Liver (tissue), 3 donors: ENCODE measurements at regions not wholly inside any gene's neighbourhood (a gene's known extent, or its start where the extent isn't known, plus 50 kb on each side); places are given as distances from the start of the nearest gene placed in this dataset.

ENCODE experiments used
- EGR1 ChIP-seq, 2 donors: IDR thresholded peaks; 2 replicates each; pipeline ENCODE4 v1.6.1; 2016 to 2018; ENCODE audit warnings: antibody characterized with exemption in 2 of 2, low read depth in 2 of 2
- JUND ChIP-seq, 2 donors: IDR thresholded peaks; 2 replicates each; pipeline ENCODE4 v1.6.1; 2016; ENCODE audit warnings: antibody characterized with exemption in 2 of 2
- RAD21 ChIP-seq, 2 donors: IDR thresholded peaks; 2 replicates each; pipeline ENCODE4 v1.6.1; 2016; ENCODE audit warnings: antibody characterized with exemption in 2 of 2, mild to moderate bottlenecking in 2 of 2
- TAF1 ChIP-seq: conservative IDR thresholded peaks from 2 replicates; pipeline ENCODE4 v1.6.1; 2016; ENCODE audit warnings: antibody characterized with exemption, mild to moderate bottlenecking
- TF ChIP-seq, protein P1 (sequence below): fragments of 150-350 bp; IDR thresholded peaks from 2 replicates; pipeline ENCODE4 v1.5.1; 2017; ENCODE audit warnings: improper control_type of control experiment, low read depth, low read length; ENCODE audit not compliant: missing input control
- TF ChIP-seq, protein P2 (sequence below): IDR thresholded peaks from 2 replicates; pipeline ENCODE4 v1.6.1; 2016; ENCODE audit warnings: antibody characterized with exemption, mild to moderate bottlenecking
- TF ChIP-seq, protein P3 (sequence below): IDR thresholded peaks from 2 replicates; pipeline ENCODE4 v1.6.1; 2016; ENCODE audit warnings: antibody characterized with exemption
- TF ChIP-seq, protein P4 (sequence below): IDR thresholded peaks from 2 replicates; pipeline ENCODE4 v1.6.1; 2016; ENCODE audit warnings: antibody characterized with exemption
- donor health status: healthy.
- donor health status: healthy.

DNA sequence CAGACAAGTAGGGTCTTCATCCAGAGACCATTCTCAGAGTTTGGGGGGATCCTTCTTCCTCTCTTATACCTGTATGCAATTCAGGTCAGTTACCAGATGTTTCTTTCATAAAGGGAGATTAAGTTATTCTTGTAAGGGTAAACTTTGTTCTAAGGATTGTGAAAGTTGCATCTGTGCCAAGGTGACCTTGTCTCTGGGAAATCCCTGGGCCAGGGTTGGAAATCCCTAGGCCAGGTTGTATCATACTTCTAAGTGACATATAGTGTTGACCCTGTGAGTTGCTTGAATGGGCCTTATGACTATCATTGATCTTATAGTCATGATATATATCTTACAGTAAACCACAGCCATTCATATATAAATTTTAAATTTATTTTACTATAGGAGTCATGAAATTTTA, 436.9 kb downstream of the RMST start:
- TF ChIP-seq, protein P1, sequence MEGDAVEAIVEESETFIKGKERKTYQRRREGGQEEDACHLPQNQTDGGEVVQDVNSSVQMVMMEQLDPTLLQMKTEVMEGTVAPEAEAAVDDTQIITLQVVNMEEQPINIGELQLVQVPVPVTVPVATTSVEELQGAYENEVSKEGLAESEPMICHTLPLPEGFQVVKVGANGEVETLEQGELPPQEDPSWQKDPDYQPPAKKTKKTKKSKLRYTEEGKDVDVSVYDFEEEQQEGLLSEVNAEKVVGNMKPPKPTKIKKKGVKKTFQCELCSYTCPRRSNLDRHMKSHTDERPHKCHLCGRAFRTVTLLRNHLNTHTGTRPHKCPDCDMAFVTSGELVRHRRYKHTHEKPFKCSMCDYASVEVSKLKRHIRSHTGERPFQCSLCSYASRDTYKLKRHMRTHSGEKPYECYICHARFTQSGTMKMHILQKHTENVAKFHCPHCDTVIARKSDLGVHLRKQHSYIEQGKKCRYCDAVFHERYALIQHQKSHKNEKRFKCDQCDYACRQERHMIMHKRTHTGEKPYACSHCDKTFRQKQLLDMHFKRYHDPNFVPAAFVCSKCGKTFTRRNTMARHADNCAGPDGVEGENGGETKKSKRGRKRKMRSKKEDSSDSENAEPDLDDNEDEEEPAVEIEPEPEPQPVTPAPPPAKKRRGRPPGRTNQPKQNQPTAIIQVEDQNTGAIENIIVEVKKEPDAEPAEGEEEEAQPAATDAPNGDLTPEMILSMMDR, result no peak
- TF ChIP-seq JUND (IDR thresholded peaks at IDR 0.05) (no peak), EGR1 (IDR thresholded peaks at IDR 0.05; ENCODE audit: low read depth in 2 of 2) (no peak), RAD21 (IDR thresholded peaks at IDR 0.05) (no peak), TAF1 (no peak)
- TF ChIP-seq, protein P2, sequence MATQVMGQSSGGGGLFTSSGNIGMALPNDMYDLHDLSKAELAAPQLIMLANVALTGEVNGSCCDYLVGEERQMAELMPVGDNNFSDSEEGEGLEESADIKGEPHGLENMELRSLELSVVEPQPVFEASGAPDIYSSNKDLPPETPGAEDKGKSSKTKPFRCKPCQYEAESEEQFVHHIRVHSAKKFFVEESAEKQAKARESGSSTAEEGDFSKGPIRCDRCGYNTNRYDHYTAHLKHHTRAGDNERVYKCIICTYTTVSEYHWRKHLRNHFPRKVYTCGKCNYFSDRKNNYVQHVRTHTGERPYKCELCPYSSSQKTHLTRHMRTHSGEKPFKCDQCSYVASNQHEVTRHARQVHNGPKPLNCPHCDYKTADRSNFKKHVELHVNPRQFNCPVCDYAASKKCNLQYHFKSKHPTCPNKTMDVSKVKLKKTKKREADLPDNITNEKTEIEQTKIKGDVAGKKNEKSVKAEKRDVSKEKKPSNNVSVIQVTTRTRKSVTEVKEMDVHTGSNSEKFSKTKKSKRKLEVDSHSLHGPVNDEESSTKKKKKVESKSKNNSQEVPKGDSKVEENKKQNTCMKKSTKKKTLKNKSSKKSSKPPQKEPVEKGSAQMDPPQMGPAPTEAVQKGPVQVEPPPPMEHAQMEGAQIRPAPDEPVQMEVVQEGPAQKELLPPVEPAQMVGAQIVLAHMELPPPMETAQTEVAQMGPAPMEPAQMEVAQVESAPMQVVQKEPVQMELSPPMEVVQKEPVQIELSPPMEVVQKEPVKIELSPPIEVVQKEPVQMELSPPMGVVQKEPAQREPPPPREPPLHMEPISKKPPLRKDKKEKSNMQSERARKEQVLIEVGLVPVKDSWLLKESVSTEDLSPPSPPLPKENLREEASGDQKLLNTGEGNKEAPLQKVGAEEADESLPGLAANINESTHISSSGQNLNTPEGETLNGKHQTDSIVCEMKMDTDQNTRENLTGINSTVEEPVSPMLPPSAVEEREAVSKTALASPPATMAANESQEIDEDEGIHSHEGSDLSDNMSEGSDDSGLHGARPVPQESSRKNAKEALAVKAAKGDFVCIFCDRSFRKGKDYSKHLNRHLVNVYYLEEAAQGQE, result no peak
- TF ChIP-seq, protein P3, sequence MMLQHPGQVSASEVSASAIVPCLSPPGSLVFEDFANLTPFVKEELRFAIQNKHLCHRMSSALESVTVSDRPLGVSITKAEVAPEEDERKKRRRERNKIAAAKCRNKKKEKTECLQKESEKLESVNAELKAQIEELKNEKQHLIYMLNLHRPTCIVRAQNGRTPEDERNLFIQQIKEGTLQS, result no peak
- TF ChIP-seq, protein P4, sequence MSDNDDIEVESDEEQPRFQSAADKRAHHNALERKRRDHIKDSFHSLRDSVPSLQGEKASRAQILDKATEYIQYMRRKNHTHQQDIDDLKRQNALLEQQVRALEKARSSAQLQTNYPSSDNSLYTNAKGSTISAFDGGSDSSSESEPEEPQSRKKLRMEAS, result no peak
